ENCODE measurements at regions not wholly inside any gene's neighbourhood (a gene's known extent, or its start where the extent isn't known, plus 50 kb on each side); places are given as distances from the start of the nearest gene placed in this dataset.
"Not testable (repeated sequence)": the region's sequence is repeated elsewhere in the genome, so short reads cannot be mapped to it uniquely, and the experiment has no call there.

GRCh38 chr6:86609549-86610388 is 327.6 kb upstream of the HTR1E start:
- no peak for DNase-seq (ENCODE audit: low read depth)

GRCh38 chr6:86603364-86603763 is 334.0 kb upstream of the HTR1E start:
- not testable (repeated sequence) for DNase-seq (ENCODE audit: low read depth)

GRCh38 chr6:86602093-86602492 is 335.2 kb upstream of the HTR1E start:
- DNase-seq (ENCODE audit: low read depth) = not testable (repeated sequence)

DNA sequence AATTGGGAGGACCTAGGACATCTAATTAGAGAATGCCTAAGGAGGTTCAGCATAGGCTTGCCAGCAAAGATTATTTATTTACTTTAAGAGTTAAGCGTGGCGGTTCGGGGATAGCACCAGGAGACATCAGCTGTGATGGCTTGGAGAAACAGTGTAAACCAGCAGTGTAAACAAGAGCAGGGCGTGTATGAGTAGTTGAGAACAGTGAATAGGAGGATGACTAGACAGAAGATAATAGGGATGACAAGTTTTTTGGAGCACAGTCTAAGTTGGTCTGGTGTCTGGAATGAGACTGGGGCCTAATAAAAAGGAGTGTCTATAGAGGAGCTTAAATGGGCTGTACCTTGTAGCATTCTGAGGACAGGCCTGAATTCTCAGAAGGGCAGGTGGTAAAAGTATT is 338.4 kb upstream of the HTR1E start:
- not testable (repeated sequence) for DNase-seq (ENCODE audit: low read depth)

DNA sequence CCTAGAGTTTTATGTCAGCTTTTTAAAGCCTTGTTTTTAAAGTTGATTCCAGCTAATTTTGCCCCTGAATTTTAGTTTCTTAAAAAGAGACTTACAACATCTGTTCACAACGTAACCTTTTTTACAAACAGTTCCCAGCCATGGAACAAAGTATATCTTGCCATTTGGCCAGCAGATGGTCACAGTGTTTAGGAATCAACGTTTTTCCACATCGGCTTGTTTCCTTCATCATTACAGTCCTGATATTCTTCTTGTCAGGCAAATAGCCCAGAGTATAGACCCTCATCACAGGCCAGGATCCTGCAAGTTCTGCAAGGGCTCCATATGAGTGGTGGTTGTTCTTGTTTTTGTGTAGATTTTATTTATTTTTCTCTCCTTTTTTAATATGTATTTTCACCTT is 341.7 kb upstream of the HTR1E start:
- no peak for DNase-seq (ENCODE audit: low read depth)

GRCh38 chr6:86586195-86586594 is 351.1 kb upstream of the HTR1E start:
- DNase-seq (ENCODE audit: low read depth) = no peak

DNA sequence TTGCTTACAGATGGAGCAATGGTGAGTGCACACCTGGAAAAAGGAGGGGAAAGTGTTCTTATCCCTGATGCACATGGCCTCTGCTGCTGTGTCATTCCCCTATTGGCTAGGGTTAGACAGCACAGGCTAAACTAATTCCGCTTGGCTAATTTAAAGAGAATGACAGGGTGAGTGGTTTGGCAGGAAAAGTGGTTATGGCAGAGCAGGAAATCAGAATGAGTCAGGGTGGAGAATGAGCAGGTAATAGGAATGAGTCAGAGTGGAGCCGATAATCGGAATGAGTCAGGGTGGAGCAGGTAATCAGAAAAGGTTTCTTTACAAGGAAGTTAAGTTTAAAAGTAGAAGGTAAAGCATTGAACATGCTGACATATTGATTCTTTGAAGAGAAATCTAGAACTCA is 355.5 kb upstream of the HTR1E start:
- DNase-seq (ENCODE audit: low read depth) = no peak

- no peak for DNase-seq (ENCODE audit: low read depth)
Observed at GRCh38 chr6:86563197-86563596, 374.1 kb upstream of the HTR1E start.

DNA sequence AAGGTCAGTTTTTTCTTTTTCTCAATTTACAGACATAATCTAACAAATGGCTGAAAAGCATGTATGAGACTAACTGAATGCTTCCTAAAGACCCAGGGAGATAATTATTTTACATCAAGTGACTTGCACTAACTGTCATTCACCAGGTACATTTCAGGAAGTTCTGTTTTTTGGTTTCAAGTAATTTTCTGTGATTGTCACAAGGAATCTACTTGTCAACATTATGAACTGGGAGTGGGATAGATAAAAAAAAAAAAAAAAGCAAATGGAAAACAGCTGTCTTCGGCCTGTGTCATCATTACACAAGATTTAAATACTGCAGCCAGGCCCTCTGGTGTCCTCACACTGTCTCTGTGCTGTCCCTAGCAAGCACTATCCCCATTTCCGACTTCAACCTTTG is 379.0 kb upstream of the HTR1E start:
- no peak for DNase-seq (ENCODE audit: low read depth)

GRCh38 chr6:86537292-86537861 is 400.0 kb upstream of the HTR1E start:
- no peak for DNase-seq (ENCODE audit: low read depth)

- no peak for DNase-seq (ENCODE audit: low read depth)
Observed at GRCh38 chr6:86536121-86536520, 401.2 kb upstream of the HTR1E start.

GRCh38 chr6:86535100-86535499 is 402.2 kb upstream of the HTR1E start:
- no peak for DNase-seq (ENCODE audit: low read depth)

GRCh38 chr6:86529635-86530034 is 407.7 kb upstream of the HTR1E start:
- no peak for DNase-seq (ENCODE audit: low read depth)

DNA sequence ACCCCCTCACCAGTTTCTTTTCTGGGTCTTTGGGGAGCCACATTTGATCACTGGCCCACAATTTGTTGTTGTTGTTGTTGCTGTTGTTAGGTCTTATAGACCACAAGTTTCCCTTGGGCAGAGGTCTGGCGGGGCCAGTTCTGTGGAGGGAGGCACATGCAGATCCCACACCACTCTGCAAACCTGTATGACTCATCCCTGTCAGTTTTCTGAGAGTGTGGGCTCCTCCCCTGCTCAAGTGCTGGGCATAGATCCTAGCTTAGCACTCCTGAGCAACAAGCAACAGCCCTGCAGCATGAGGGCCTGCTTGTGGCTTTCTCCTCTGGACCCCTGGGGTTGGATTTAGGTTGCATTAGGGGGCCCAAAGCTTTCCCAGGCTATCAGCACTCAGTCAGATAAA is 411.1 kb upstream of the HTR1E start:
- DNase-seq (ENCODE audit: low read depth) = no peak

GRCh38 chr6:86516087-86516486 is 421.2 kb upstream of the HTR1E start:
- DNase-seq (ENCODE audit: low read depth) = no peak

GRCh38 chr6:86511962-86512361 is 425.4 kb upstream of the HTR1E start:
- DNase-seq (ENCODE audit: low read depth) = no peak

DNA sequence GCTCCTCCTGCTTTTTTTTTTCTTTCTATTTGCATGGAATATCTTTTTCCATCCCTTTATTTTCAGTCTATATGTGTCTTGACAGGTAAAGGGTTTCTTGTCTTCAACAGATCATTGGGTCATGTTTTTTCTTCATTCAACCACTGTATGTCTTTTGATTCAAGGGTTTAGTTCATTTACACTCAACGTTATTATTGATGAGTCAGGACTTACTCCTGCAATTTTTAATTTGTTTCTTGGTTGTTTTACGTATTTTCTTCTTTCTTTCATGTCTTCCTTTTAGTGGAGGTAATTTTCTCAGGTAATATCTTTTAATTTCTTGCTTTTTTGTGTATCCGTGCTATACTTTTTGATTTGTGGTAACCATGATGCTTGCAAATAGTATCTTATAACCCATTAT is 429.1 kb upstream of the HTR1E start:
- DNase-seq (ENCODE audit: low read depth) = no peak

DNA sequence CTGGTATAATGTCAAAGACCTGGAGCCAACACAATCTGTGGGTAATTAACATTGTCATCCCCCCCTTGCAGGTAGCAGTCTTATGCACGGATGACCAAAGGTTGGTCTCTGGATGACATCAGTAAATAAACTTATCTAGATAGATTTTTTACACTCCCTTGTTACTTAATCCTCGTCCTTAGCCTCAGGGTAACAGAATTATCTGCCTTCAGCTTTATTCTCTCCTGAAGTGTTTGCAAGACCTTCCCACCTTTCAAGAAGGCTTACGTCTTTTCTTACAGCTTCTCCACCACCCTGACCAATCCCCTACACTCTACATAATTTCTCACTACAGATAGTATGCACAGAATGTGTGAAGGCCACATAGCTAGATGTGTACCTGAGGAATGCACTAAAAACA is 434.8 kb upstream of the HTR1E start:
- DNase-seq (ENCODE audit: low read depth) = no peak

GRCh38 chr6:86500035-86500434 is 437.3 kb upstream of the HTR1E start:
- no peak for DNase-seq (ENCODE audit: low read depth)

DNA sequence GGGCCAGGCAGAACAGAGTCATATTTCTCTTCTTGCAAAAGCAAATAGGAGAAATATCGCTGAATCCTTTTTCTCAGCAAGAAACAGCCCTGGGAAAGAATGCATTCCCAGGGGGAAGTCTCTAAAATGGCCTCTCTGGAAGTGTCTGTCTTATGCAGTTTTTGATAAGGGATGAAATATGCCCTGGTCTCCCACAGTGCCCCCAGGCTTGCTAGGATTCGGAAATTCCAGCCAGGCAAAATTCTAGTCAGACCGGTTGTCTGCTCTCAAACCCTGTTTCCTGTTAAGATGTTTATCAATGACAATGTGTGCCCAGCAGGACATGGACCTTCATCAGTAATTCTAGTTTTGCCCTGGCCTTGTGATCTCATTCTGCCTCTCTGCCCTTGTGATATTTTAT is 448.3 kb upstream of the HTR1E start:
- not testable (repeated sequence) for DNase-seq (ENCODE audit: low read depth)

DNA sequence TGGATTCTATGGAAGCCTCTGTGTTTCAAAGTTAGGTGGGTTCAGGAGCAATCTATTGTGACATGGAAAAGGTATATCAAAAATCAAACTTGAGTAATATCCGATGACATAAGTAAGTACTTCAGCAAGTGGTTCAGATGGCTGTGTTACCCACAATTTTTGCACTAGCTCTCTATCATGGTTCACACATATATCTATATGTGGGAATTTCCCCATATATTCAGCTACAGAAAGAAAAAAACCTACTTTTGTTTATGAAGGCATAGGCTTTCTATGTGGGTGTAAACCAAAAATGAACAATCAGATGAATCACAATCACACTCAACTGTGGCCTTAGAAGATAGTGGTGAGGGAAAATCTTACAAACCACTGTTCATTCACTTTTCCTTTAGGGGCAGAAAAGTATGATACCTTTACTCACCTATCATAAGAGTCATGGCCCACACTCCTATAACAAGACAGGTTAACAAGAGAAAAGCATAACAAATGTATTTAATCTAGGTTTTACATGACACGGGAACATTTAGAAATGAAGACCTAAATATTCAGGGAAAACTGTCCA is 449.6 kb upstream of the HTR1E start:
- no peak for DNase-seq (ENCODE audit: low read depth)

GRCh38 chr6:86478316-86478715 is 459.0 kb upstream of the HTR1E start:
- not testable (repeated sequence) for DNase-seq (ENCODE audit: low read depth)

DNA sequence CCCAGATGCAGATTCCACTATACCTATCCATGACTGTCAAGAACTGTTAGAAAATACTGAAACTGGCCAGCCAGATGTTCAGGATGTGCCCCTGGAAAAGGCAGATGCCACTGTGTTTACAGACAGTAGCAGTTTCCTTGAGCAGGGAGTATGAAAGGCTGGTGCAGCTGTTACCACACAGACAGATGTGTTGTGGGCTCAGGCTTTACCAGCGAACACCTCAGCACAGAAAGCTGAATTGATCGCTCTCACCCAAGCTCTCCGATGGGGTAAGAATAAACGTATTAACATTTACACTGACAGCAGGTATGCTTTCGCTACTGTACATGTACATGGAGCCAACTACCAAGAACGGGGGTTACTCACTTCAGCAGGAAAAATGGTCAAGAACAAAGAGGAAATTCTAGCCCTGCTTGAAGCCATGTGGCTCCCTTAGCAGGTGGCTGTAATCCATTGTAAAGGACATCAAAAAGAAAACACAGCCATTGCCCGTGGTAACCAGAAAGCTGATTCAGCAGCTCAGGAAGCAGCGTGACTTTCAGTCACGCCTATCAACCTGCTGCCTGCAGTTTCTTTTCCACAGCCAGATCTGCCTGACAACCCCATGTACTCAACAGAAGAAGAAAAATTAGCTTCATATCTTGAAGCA is 459.7 kb upstream of the HTR1E start:
- no peak for DNase-seq (ENCODE audit: low read depth)
